ENCODE measurements at regions not wholly inside any gene's neighbourhood (a gene's known extent, or its start where the extent isn't known, plus 50 kb on each side); places are given as distances from the start of the nearest gene placed in this dataset.
A peak's percentile ranks its signal among the peaks of the same experiment; 100 is the strongest.

- no peak overlapping the region for H4K5ac ChIP-seq (ENCODE audit: insufficient read length, low read depth, low read length)
- Mint-ChIP-seq H3K4me3 (no peak overlapping the region), H3K27ac (peak overlapping the region; percentile 17 to 70 (median 23); a peak in 3 of 7 replicates), H3K36me3 (ENCODE audit: insufficient read depth in 1 of 3, low read depth in 3 of 3) (peaks cover 0 to 11% (median 3%) of the 10 kb centered on the region in 3 experiments; a peak in 4 of 7 replicates), H3K27me3 (ENCODE audit: low read depth) (no peaks in the 10 kb centered on the region), H3K4me1 (peaks cover 45 to 50% of the 10 kb centered on the region in 2 experiments), H3K9me3 (no peaks in the 10 kb centered on the region; a peak in 1 of 5 replicates)
- H3K4ac ChIP-seq (ENCODE audit: low read depth, low read length), result no peak overlapping the region
- no peak overlapping the region for H3K23ac ChIP-seq (ENCODE audit: insufficient read length, low read depth, low read length)
- no peak overlapping the region for H4K91ac ChIP-seq (ENCODE audit: insufficient read length, low read depth, low read length)
- no peak overlapping the region for H2BK20ac ChIP-seq (ENCODE audit: low read depth, low read length, poor library complexity, severe bottlenecking)
- H4K20me1 ChIP-seq (ENCODE audit: control insufficient read depth, insufficient read depth, insufficient read length), result no peaks in the 10 kb centered on the region
- no peaks in the 10 kb centered on the region for H3K23me2 ChIP-seq (ENCODE audit: insufficient read length, low read depth, low read length, poor library complexity, severe bottlenecking)
- no peak overlapping the region for H3T11ph ChIP-seq (ENCODE audit: low read length)
- H2BK15ac ChIP-seq (ENCODE audit: low read depth, low read length), result no peak overlapping the region
- H2AFZ ChIP-seq (ENCODE audit: low read length), result no peak overlapping the region
- no peak overlapping the region for H3K56ac ChIP-seq (ENCODE audit: insufficient read length, low read depth, low read length)
- H4K8ac ChIP-seq (replicated peaks; ENCODE audit: insufficient read length, low read depth, low read length), result no peak overlapping the region
- no peak overlapping the region for H3K18ac ChIP-seq (ENCODE audit: insufficient read length, low read depth, low read length)
- H3K27me3 ChIP-seq (ENCODE audit: insufficient read depth, low read length), result no peaks in the 10 kb centered on the region
- H3K4me2 ChIP-seq (ENCODE audit: insufficient read depth, insufficient read length, low read length), result no peak overlapping the region
- H2AK5ac ChIP-seq (ENCODE audit: insufficient read length, low read length), result no peak overlapping the region
- peaks cover 9% of the 10 kb centered on the region; the same call in 1 of the 2 replicates for H3K4me1 ChIP-seq (ENCODE audit: insufficient read depth, low read length)
- H3K9ac ChIP-seq (ENCODE audit: extremely low read depth, insufficient read length, low read length), result no peak overlapping the region
- no peak overlapping the region for H3K14ac ChIP-seq (ENCODE audit: insufficient read depth, low read length)
- H2BK5ac ChIP-seq (ENCODE audit: insufficient read length, low read length), result no peak overlapping the region
- no peak overlapping the region for H2BK120ac ChIP-seq (ENCODE audit: low read depth, low read length, poor library complexity, severe bottlenecking)
- no CpG with 5 or more reads among the region's 5 CpGs for WGBS (ENCODE audit: extremely low coverage, insufficient read length, low lambda C conversion rate)
- no peak overlapping the region for H3K27ac ChIP-seq (ENCODE audit: insufficient read length, low read depth, low read length)
- H2BK12ac ChIP-seq (ENCODE audit: insufficient read length, low read depth, low read length), result no peak overlapping the region
- peak; percentile 51 for DNase-seq
- no peaks in the 10 kb centered on the region for H3K79me1 ChIP-seq (ENCODE audit: insufficient read depth, low read depth, low read length, poor library complexity, severe bottlenecking)
- H3K79me2 ChIP-seq (ENCODE audit: insufficient read depth, low read length), result no peaks in the 10 kb centered on the region
- H3K9me3 ChIP-seq (ENCODE audit: control insufficient read depth, low read depth, low read length), result no peaks in the 10 kb centered on the region
- TF ChIP-seq, protein P1, sequence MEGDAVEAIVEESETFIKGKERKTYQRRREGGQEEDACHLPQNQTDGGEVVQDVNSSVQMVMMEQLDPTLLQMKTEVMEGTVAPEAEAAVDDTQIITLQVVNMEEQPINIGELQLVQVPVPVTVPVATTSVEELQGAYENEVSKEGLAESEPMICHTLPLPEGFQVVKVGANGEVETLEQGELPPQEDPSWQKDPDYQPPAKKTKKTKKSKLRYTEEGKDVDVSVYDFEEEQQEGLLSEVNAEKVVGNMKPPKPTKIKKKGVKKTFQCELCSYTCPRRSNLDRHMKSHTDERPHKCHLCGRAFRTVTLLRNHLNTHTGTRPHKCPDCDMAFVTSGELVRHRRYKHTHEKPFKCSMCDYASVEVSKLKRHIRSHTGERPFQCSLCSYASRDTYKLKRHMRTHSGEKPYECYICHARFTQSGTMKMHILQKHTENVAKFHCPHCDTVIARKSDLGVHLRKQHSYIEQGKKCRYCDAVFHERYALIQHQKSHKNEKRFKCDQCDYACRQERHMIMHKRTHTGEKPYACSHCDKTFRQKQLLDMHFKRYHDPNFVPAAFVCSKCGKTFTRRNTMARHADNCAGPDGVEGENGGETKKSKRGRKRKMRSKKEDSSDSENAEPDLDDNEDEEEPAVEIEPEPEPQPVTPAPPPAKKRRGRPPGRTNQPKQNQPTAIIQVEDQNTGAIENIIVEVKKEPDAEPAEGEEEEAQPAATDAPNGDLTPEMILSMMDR (conservative IDR thresholded peaks at IDR 0.05), result peak; percentile 50
Observed at GRCh38 chr13:109275852-109276251, 510.5 kb downstream of the IRS2 start.

All from H9 (cell line).